ENCODE measurements at regions not wholly inside any gene's neighbourhood (a gene's known extent, or its start where the extent isn't known, plus 50 kb on each side); places are given as distances from the start of the nearest gene placed in this dataset.
"Not testable (repeated sequence)": the region's sequence is repeated elsewhere in the genome, so short reads cannot be mapped to it uniquely, and the experiment has no call there.

DNA sequence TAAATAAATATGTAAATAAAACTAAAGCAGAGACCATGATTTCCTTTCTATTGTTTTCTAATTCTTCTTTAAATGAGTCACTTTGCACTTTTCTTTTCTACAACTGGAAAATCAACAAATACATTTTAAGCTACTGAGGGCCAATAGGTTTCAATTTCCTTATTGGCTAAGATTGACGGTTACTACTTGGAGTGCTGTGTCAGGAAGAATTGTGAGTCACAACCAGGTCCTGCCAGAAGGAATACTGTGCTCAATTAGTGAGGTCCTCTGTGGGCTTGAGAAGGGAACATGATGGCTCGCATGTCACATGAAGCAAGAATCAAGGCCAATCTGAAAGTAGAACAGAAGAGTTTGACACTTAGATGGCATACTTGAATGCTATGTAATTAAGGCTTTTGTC lies 110.8 kb downstream of the HMHB1 start:
- POLR2A ChIA-PET: interaction anchor here (0.5 kb wide), 1 partner anchor 709 kb away, joined by 3 read pairs; no protein-coding TSS in a partner anchor
- no peak overlapping the region for H3K4me3 ChIP-seq (ENCODE audit: low read depth, low read length)
- TF ChIP-seq, protein P1, sequence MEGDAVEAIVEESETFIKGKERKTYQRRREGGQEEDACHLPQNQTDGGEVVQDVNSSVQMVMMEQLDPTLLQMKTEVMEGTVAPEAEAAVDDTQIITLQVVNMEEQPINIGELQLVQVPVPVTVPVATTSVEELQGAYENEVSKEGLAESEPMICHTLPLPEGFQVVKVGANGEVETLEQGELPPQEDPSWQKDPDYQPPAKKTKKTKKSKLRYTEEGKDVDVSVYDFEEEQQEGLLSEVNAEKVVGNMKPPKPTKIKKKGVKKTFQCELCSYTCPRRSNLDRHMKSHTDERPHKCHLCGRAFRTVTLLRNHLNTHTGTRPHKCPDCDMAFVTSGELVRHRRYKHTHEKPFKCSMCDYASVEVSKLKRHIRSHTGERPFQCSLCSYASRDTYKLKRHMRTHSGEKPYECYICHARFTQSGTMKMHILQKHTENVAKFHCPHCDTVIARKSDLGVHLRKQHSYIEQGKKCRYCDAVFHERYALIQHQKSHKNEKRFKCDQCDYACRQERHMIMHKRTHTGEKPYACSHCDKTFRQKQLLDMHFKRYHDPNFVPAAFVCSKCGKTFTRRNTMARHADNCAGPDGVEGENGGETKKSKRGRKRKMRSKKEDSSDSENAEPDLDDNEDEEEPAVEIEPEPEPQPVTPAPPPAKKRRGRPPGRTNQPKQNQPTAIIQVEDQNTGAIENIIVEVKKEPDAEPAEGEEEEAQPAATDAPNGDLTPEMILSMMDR (IDR thresholded peaks at IDR 0.05; ENCODE audit: insufficient read depth, low read length, missing control alignments): no peak
- no peak for DNase-seq (ENCODE audit: low read depth, low spot score)
- CTCF ChIA-PET: interaction anchor here (0.5 to 0.8 kb wide), 2 partner anchors 8 to 241 kb away, joined by 3 read pairs; no protein-coding TSS in a partner anchor

DNA sequence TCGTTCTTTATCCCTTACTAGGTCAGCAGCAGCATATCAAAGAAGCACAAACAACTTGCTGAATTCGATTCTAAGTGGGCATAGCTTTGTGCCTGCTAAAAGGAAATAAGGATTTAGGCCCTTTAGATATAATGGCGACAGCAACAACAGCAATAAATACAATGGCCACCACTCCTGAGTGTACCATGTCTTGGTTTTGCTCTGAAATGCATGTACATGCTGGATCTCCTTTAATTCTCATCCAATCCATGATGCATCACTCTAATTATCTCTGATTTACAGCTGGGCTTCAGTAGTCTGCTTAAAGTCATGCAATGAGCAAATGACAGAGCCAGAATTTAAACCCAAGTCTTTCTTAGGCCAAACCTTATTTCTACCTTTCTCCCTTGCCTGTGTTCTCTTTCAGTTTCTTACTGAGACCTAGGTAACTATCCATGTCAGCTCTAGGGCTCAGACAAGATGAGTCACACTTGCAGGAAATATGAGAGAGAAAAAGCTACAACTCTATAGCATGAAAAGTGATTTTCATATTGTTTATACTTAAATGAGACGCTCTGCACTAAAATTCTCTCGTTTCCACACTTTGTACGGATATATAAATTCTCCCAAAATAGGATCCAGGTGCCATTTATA lies 111.8 kb downstream of the HMHB1 start:
- H3K4me3 ChIP-seq (ENCODE audit: low read depth, low read length): no peak overlapping the region
- no peak for DNase-seq (ENCODE audit: low read depth, low spot score)
- ChIA-PET CTCF (no interaction called here), POLR2A (no interaction called here)
- TF ChIP-seq, protein P1 (IDR thresholded peaks at IDR 0.05; ENCODE audit: insufficient read depth, low read length, missing control alignments): no peak

DNA sequence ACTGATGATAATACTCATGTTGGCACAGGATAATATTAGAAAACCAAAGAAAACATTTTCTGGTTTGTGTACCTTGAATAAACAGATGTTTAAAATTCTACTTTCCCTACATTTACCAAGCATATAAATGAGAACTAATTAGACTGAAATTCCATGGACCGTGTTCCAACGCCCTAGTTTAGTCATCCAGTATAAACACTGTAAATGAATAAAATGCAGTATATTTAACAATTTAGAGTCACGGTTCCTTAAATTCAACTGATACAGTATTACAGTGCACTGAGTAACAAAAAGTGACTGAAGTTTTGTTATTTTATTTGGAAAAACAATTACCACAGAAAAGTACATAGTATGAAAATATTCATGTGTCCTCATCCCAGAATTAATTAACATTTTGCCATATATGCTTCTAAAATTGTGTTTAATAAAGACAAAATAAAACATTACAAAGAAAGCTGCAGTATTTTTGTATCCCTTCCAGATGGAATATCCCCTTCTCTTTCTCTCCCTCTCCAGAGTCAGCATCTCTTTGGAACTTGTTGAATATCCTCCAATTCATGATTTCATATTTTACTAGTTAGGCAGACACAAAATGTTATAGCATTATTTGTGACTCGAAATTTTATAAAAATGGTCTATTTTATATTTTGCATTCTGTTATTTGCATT lies 112.5 kb downstream of the HMHB1 start:
- POLR2A ChIA-PET: no interaction called here
- TF ChIP-seq, protein P1 (IDR thresholded peaks at IDR 0.05; ENCODE audit: insufficient read depth, low read length, missing control alignments): no peak
- CTCF ChIA-PET: no interaction called here
- no peak for DNase-seq (ENCODE audit: low read depth, low spot score)
- no peak overlapping the region for H3K4me3 ChIP-seq (ENCODE audit: low read depth, low read length)

GRCh38 chr5:143924979-143925325 lies 113.0 kb downstream of the HMHB1 start:
- CTCF ChIA-PET; POLR2A ChIA-PET; DNase-seq (ENCODE audit: low read depth, low spot score); H3K4me3 ChIP-seq (ENCODE audit: low read depth, low read length): not testable (repeated sequence)

GRCh38 chr5:143929486-143929885 lies 117.5 kb downstream of the HMHB1 start:
- POLR2A ChIA-PET: no interaction called here
- DNase-seq (ENCODE audit: low read depth, low spot score): no peak
- CTCF ChIA-PET: interaction anchor here (1.4 kb wide), 1 partner anchor 9 kb away, joined by 4 read pairs; no protein-coding TSS in a partner anchor

DNA sequence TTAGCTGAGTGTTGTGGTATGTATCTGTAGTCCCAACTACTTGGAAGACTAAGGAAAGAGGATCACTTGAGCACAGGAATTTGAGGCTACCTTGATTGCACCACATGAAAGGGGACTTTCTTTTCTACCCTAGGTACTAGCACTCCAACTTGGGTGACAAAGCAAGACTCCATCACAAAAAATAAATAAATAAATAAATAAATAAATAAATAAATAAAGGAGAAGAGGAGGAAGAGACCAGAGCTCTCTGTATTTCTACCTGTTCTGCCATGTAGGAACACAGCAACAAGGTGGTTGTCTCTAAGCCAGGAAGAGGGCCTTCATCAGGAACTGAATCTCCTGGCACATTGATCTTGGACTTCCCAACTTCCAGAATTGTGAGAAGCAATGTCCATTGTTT lies 118.6 kb downstream of the HMHB1 start:
- POLR2A ChIA-PET: no interaction called here
- TF ChIP-seq, protein P1 (IDR thresholded peaks at IDR 0.05; ENCODE audit: insufficient read depth, low read length, missing control alignments): no peak
- CTCF ChIA-PET: interaction anchor here (1.1 kb wide), 1 partner anchor 8 kb away, joined by 3 read pairs; no protein-coding TSS in a partner anchor

More at GRCh38 chr5:143929486-143929885, 117.5 kb downstream of the HMHB1 start:
- TF ChIP-seq, protein P1 (IDR thresholded peaks at IDR 0.05; ENCODE audit: insufficient read depth, low read length, missing control alignments): no peak
- H3K4me3 ChIP-seq (ENCODE audit: low read depth, low read length): no peak overlapping the region

More for the DNA sequence above, 118.6 kb downstream of the HMHB1 start:
- no peak for DNase-seq (ENCODE audit: low read depth, low spot score)
- no peak overlapping the region for H3K4me3 ChIP-seq (ENCODE audit: low read depth, low read length)
